Natural killer cell (primary cell): ENCODE measurements at regions not wholly inside any gene's neighbourhood (a gene's known extent, or its start where the extent isn't known, plus 50 kb on each side); places are given as distances from the start of the nearest gene placed in this dataset.

ENCODE experiments used
- ATAC-seq, 3 donors: fragments of 150-1000 bp in 2 of 3; fragments of 200-7000 bp in 1 of 3; cut with Tn5 transposase; 1 replicate in 1 of 3; 2 replicates in 2 of 3; pipeline ENCODE4 v1.10.0; 2021; ENCODE audit warnings: mild to moderate bottlenecking in 2 of 3, moderate library complexity in 2 of 3
- DNase-seq, 2 donors: peaks; one replicate each; pipeline versions ENCODE4 v3.0.0 to v3.0.0-alpha.2; 2013 to 2021; ENCODE audit warnings: mixed read lengths in 1 of 2
- H3K27ac ChIP-seq: one replicate; pipeline ENCODE4 v1.5.1; 2013; ENCODE audit warnings: mild to moderate bottlenecking, low read length
- H3K27me3 ChIP-seq: one replicate; pipeline ENCODE4 v1.6.1; 2013; ENCODE audit warnings: low read length; ENCODE audit not compliant: control insufficient read depth, insufficient read depth
- H3K36me3 ChIP-seq: one replicate; pipeline ENCODE4 v1.6.1; 2013; ENCODE audit warnings: low read length; ENCODE audit not compliant: control insufficient read depth, insufficient read depth
- H3K4me1 ChIP-seq: one replicate; pipeline ENCODE4 v1.6.1; 2013; ENCODE audit warnings: low read length; ENCODE audit not compliant: control insufficient read depth, insufficient read depth
- H3K4me3 ChIP-seq: one replicate; pipeline ENCODE4 v1.5.1; 2013; ENCODE audit warnings: low read length
- H3K9me3 ChIP-seq: one replicate; pipeline ENCODE4 v1.6.1; 2013; ENCODE audit warnings: low read length; ENCODE audit not compliant: control insufficient read depth, insufficient read depth
- H3K27ac Mint-ChIP-seq, 2 donors: one replicate each; pipeline ENCODE4 v1.8.0; 2022; ENCODE audit warnings: mild to moderate bottlenecking in 2 of 2, mixed read lengths in 2 of 2, moderate library complexity in 1 of 2
- H3K27me3 Mint-ChIP-seq, 2 donors: one replicate each; pipeline ENCODE4 v1.8.0; 2022; ENCODE audit warnings: low read depth in 2 of 2, mixed read lengths in 2 of 2
- H3K36me3 Mint-ChIP-seq: one replicate; pipeline ENCODE4 v1.8.0; 2022; ENCODE audit warnings: mixed read lengths
- H3K4me1 Mint-ChIP-seq, 2 donors: one replicate each; pipeline ENCODE4 v1.8.0; 2022; ENCODE audit warnings: mixed read lengths in 2 of 2
- H3K4me3 Mint-ChIP-seq: one replicate; pipeline ENCODE4 v1.8.0; 2022; ENCODE audit warnings: mild to moderate bottlenecking, moderate library complexity, mixed read lengths
- H3K9me3 Mint-ChIP-seq, 2 donors: one replicate each; pipeline ENCODE4 v1.8.0; 2022; ENCODE audit warnings: mixed read lengths in 2 of 2
- CTCF ChIP-seq: fragments of 200-600 bp; IDR thresholded peaks from one replicate; pipeline ENCODE4 v1.8.0; 2022; ENCODE audit warnings: antibody characterized with exemption
- WGBS: methylation state at CpG from one replicate; pipeline ENCODE4 v1.1.7; 2013; ENCODE audit warnings: missing lambda C conversion rate; ENCODE audit not compliant: insufficient coverage; 5-methylcytosine and 5-hydroxymethylcytosine counted together
- intact Hi-C: fragments of 100-400 bp; cut with micrococcal nuclease; formaldehyde crosslinking; loops from one replicate; pipeline ENCODE4 v1.14.2; 2022

- Histone ChIP-seq H3K36me3 (no peaks in the 10 kb centered on the region), H3K27ac (no peak overlapping the region), H3K27me3 (no peaks in the 10 kb centered on the region), H3K9me3 (no peaks in the 10 kb centered on the region), H3K4me3 (no peak overlapping the region), H3K4me1 (no peaks in the 10 kb centered on the region)
- no peak for TF ChIP-seq CTCF
- Mint-ChIP-seq H3K27ac (no peak overlapping the region), H3K27me3 (no peaks in the 10 kb centered on the region), H3K4me3 (no peak overlapping the region), H3K9me3 (peaks cover 5 to 7% of the 10 kb centered on the region in 2 donors), H3K4me1 (no peaks in the 10 kb centered on the region), H3K36me3 (no peaks in the 10 kb centered on the region)
- ATAC-seq, result no peak
- WGBS, result 75% methylated on average over 1 of the region's 1 CpG
- DNase-seq, result no peak
- intact Hi-C loops, result no loop called here
These were observed 553.8 kb upstream of the PRMT6 start for GRCh38 chr1:106502659-106503058.

- Histone ChIP-seq H3K4me1 (no peaks in the 10 kb centered on the region), H3K27ac (no peak overlapping the region), H3K9me3 (no peaks in the 10 kb centered on the region), H3K27me3 (no peaks in the 10 kb centered on the region), H3K36me3 (no peaks in the 10 kb centered on the region), H3K4me3 (no peak overlapping the region)
- no peaks in the 10 kb centered on the region for H3K4me1 Mint-ChIP-seq
- intact Hi-C loops, result no loop called here
- no peak for ATAC-seq
- no peaks in the 10 kb centered on the region for H3K27me3 Mint-ChIP-seq
- 79% methylated on average over 2 of the region's 3 CpGs for WGBS
- no peaks in the 10 kb centered on the region for H3K36me3 Mint-ChIP-seq
- H3K9me3 Mint-ChIP-seq, result peaks cover 6 to 10% of the 10 kb centered on the region in 2 donors
- no peak for DNase-seq
- no peak overlapping the region for H3K4me3 Mint-ChIP-seq
- no peak for TF ChIP-seq CTCF
- no peak overlapping the region for H3K27ac Mint-ChIP-seq
These were observed 541.1 kb upstream of the PRMT6 start for GRCh38 chr1:106515375-106515774.

GRCh38 chr1:106517224-106517623 lies 539.2 kb upstream of the PRMT6 start:
- TF ChIP-seq CTCF, result no peak
- Histone ChIP-seq H3K27me3 (no peaks in the 10 kb centered on the region), H3K4me1 (no peaks in the 10 kb centered on the region), H3K27ac (no peak overlapping the region), H3K9me3 (no peaks in the 10 kb centered on the region), H3K4me3 (no peak overlapping the region), H3K36me3 (no peaks in the 10 kb centered on the region)
- Mint-ChIP-seq H3K4me3 (no peak overlapping the region), H3K9me3 (peaks cover 3 to 13% of the 10 kb centered on the region in 2 donors), H3K27ac (no peak overlapping the region), H3K4me1 (no peaks in the 10 kb centered on the region), H3K36me3 (no peaks in the 10 kb centered on the region), H3K27me3 (no peaks in the 10 kb centered on the region)
- intact Hi-C loops, result no loop called here
- DNase-seq (no peak), ATAC-seq (no peak)
- 86% methylated on average over 2 of the region's 3 CpGs for WGBS

GRCh38 chr1:106523497-106523896 lies 533.0 kb upstream of the PRMT6 start:
- intact Hi-C loops, result no loop called here
- Histone ChIP-seq H3K9me3 (no peaks in the 10 kb centered on the region), H3K4me3 (no peak overlapping the region), H3K4me1 (no peaks in the 10 kb centered on the region), H3K27ac (no peak overlapping the region), H3K36me3 (no peaks in the 10 kb centered on the region), H3K27me3 (no peaks in the 10 kb centered on the region)
- Mint-ChIP-seq H3K9me3 (peaks cover 10 to 18% of the 10 kb centered on the region in 2 donors), H3K36me3 (no peaks in the 10 kb centered on the region), H3K4me1 (no peaks in the 10 kb centered on the region), H3K27me3 (no peaks in the 10 kb centered on the region), H3K4me3 (no peak overlapping the region), H3K27ac (no peak overlapping the region)
- 65% methylated on average over 4 of the region's 6 CpGs for WGBS
- DNase-seq (no peak), ATAC-seq (no peak)
- no peak for TF ChIP-seq CTCF
